Neural cell (in vitro differentiated cells): ENCODE measurements at regions not wholly inside any gene's neighbourhood (a gene's known extent, or its start where the extent isn't known, plus 50 kb on each side); places are given as distances from the start of the nearest gene placed in this dataset.

Experiments
- CTCF ChIP-seq: fragments of 450-650 bp; IDR thresholded peaks from 2 replicates; pipeline ENCODE4 v1.5.1; 2014; ENCODE audit warnings: antibody characterized with exemption, mild to moderate bottlenecking, moderate library complexity; ENCODE audit not compliant: poor library complexity, severe bottlenecking
- EZH2 ChIP-seq: fragments of 200-600, 300-800 bp; shearing (Covaris generic), sonication (generic); IDR thresholded peaks from 2 replicates; pipeline ENCODE4 v1.6.1; 2014; ENCODE audit warnings: antibody characterized with exemption, low read length, borderline replicate concordance, mild to moderate bottlenecking; ENCODE audit not compliant: insufficient read depth, poor library complexity, severe bottlenecking

GRCh38 chr11:71165771-71166170 is 86.6 kb downstream of the SHANK2 start:
- TF ChIP-seq CTCF (no peak), EZH2 (no peak)
